Spleen (tissue), 7 donors: ENCODE measurements at regions not wholly inside any gene's neighbourhood (a gene's known extent, or its start where the extent isn't known, plus 50 kb on each side); places are given as distances from the start of the nearest gene placed in this dataset.

Experiments used
- POLR2A ChIP-seq, 3 donors: fragments of 450-650 bp; IDR thresholded peaks; one replicate each; pipeline ENCODE4 v1.5.1; 2017; ENCODE audit warnings: antibody characterized with exemption in 3 of 3, mild to moderate bottlenecking in 1 of 3
- TF ChIP-seq, protein P1 (sequence below), 11 experiments: fragments of 200-600 bp in 7 of 11; fragments of 450-650 bp in 4 of 11; sonication (generic) in 4 of 11; IDR thresholded peaks in 8 of 11; conservative IDR thresholded peaks in 3 of 11; 1 replicate in 7 of 11; 2 replicates in 4 of 11; pipeline versions ENCODE4 v1.4.0 to v1.8.0; 2016 to 2021; ENCODE audit warnings: antibody characterized with exemption in 11 of 11, inconsistent platforms in 4 of 11, mild to moderate bottlenecking in 1 of 11
- donor health status: DM: no; HTN: no; CAD: no; lungs with moderate emphysema.
- donor health status: DM: no; HTN: no; CAD: no.
- donor health status: DM: no; HTN: no; CAD: no.

GRCh38 chr1:245054507-245055270 is 100.1 kb upstream of the KIF26B start:
- TF ChIP-seq POLR2A (IDR thresholded peaks at IDR 0.05): no peak
- TF ChIP-seq, protein P1, sequence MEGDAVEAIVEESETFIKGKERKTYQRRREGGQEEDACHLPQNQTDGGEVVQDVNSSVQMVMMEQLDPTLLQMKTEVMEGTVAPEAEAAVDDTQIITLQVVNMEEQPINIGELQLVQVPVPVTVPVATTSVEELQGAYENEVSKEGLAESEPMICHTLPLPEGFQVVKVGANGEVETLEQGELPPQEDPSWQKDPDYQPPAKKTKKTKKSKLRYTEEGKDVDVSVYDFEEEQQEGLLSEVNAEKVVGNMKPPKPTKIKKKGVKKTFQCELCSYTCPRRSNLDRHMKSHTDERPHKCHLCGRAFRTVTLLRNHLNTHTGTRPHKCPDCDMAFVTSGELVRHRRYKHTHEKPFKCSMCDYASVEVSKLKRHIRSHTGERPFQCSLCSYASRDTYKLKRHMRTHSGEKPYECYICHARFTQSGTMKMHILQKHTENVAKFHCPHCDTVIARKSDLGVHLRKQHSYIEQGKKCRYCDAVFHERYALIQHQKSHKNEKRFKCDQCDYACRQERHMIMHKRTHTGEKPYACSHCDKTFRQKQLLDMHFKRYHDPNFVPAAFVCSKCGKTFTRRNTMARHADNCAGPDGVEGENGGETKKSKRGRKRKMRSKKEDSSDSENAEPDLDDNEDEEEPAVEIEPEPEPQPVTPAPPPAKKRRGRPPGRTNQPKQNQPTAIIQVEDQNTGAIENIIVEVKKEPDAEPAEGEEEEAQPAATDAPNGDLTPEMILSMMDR (IDR thresholded peaks at IDR 0.05 in 8 of 11, conservative IDR thresholded peaks at IDR 0.05 in 3 of 11): no peak
